ENCODE measurements at regions not wholly inside any gene's neighbourhood (a gene's known extent, or its start where the extent isn't known, plus 50 kb on each side); places are given as distances from the start of the nearest gene placed in this dataset.
A peak's percentile ranks its signal among the peaks of the same experiment; 100 is the strongest.

DNA sequence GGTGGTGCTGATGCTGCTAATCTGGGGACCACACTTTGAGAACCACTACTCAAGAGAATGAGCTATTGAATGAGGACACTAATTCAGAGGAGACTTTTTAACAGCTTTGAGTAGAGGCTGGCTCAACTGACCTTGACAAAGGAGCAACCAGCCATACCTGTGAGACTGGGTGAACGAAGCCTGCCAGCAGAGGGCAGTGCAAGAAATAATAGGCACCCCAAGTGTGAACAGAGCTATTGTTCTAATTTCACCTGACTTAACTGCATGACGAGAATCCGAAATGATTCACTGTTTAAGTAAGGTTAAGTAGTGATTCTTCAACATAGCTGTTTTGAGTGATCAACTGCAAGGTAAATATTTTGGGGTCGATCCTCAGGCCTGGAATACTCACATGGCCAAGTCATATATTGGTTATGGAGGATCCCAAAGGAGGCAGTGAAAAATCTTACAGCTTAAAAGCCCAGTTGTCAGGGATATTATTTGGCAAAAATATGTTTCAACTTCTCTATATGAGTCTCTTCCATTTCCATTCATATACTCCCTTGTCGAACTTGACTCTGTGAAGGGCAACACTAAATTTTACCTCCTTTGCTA lies 550.5 kb upstream of the MARCKS start:
- Mint-ChIP-seq H3K4me1 (ENCODE audit: low read depth, unreplicated experiment) (no peaks in the 10 kb centered on the region), H3K9me3 (ENCODE audit: unreplicated experiment) (no peaks in the 10 kb centered on the region), H3K27me3 (ENCODE audit: low read depth, unreplicated experiment) (no peaks in the 10 kb centered on the region), H3K27ac (ENCODE audit: unreplicated experiment) (no peak overlapping the region), H3K36me3 (ENCODE audit: low read depth, unreplicated experiment) (no peaks in the 10 kb centered on the region), H3K4me3 (ENCODE audit: unreplicated experiment) (no peak overlapping the region)
- no peak for TF ChIP-seq EZH2 (IDR thresholded peaks at IDR 0.05; ENCODE audit: insufficient read depth, low read length)
- TF ChIP-seq, protein P1, sequence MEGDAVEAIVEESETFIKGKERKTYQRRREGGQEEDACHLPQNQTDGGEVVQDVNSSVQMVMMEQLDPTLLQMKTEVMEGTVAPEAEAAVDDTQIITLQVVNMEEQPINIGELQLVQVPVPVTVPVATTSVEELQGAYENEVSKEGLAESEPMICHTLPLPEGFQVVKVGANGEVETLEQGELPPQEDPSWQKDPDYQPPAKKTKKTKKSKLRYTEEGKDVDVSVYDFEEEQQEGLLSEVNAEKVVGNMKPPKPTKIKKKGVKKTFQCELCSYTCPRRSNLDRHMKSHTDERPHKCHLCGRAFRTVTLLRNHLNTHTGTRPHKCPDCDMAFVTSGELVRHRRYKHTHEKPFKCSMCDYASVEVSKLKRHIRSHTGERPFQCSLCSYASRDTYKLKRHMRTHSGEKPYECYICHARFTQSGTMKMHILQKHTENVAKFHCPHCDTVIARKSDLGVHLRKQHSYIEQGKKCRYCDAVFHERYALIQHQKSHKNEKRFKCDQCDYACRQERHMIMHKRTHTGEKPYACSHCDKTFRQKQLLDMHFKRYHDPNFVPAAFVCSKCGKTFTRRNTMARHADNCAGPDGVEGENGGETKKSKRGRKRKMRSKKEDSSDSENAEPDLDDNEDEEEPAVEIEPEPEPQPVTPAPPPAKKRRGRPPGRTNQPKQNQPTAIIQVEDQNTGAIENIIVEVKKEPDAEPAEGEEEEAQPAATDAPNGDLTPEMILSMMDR (IDR thresholded peaks at IDR 0.05; ENCODE audit: insufficient read depth, low read depth, low read length): peak; percentile 26
- Histone ChIP-seq H3K27ac (ENCODE audit: low read depth, low read length) (no peak overlapping the region), H3K9ac (ENCODE audit: low read length) (no peak overlapping the region), H3K36me3 (ENCODE audit: insufficient read depth, low read length) (no peaks in the 10 kb centered on the region), H3K4me1 (ENCODE audit: insufficient read depth, low read length) (no peaks in the 10 kb centered on the region), H3K79me2 (ENCODE audit: insufficient read depth, low read length) (no peaks in the 10 kb centered on the region), H3K27me3 (ENCODE audit: insufficient read depth, low read length) (no peaks in the 10 kb centered on the region), H2AFZ (ENCODE audit: low read depth, low read length) (no peak overlapping the region), H3K4me2 (ENCODE audit: low read length) (no peak overlapping the region), H3K4me3 (ENCODE audit: insufficient read depth, low read depth, low read length) (no peak overlapping the region), H3K9me3 (ENCODE audit: insufficient read depth, low read depth, low read length) (no peaks in the 10 kb centered on the region), H4K20me1 (ENCODE audit: insufficient read depth, low read length) (no peaks in the 10 kb centered on the region)
- no peak for DNase-seq (ENCODE audit: low read depth)
- FAIRE-seq: no peak

DNA sequence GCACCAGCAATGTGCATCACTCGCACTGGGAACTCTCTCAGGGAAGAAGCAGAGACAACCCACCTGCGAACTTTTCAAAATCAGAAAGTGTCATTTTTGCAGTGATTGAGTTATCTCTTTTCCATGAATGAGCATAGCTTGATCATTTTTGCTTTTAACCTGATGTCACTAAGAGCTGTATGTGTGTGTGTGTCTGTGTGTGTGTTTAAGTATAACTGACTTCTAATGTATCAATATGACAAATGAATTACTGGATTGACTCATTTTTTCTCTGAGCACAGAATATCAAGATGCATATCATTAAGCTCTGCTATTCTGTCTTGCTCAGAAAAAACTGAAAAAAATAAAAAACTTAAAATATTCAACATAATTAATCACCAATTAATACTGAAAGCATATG lies 548.9 kb upstream of the MARCKS start:
- H3K9me3 Mint-ChIP-seq (ENCODE audit: unreplicated experiment): no peaks in the 10 kb centered on the region
- no peaks in the 10 kb centered on the region for H3K4me1 Mint-ChIP-seq (ENCODE audit: low read depth, unreplicated experiment)
- Histone ChIP-seq H4K20me1 (ENCODE audit: insufficient read depth, low read length) (no peaks in the 10 kb centered on the region), H3K9ac (ENCODE audit: low read length) (no peak overlapping the region), H3K9me3 (ENCODE audit: insufficient read depth, low read depth, low read length) (no peaks in the 10 kb centered on the region), H3K79me2 (ENCODE audit: insufficient read depth, low read length) (no peaks in the 10 kb centered on the region), H3K27ac (ENCODE audit: low read depth, low read length) (no peak overlapping the region), H3K36me3 (ENCODE audit: insufficient read depth, low read length) (no peaks in the 10 kb centered on the region), H3K4me3 (ENCODE audit: insufficient read depth, low read depth, low read length) (no peak overlapping the region), H2AFZ (ENCODE audit: low read depth, low read length) (no peak overlapping the region), H3K27me3 (ENCODE audit: insufficient read depth, low read length) (no peaks in the 10 kb centered on the region), H3K4me1 (ENCODE audit: insufficient read depth, low read length) (no peaks in the 10 kb centered on the region), H3K4me2 (ENCODE audit: low read length) (no peak overlapping the region)
- H3K27me3 Mint-ChIP-seq (ENCODE audit: low read depth, unreplicated experiment): no peaks in the 10 kb centered on the region
- FAIRE-seq (no peak), DNase-seq (ENCODE audit: low read depth) (no peak)
- H3K36me3 Mint-ChIP-seq (ENCODE audit: low read depth, unreplicated experiment): no peaks in the 10 kb centered on the region
- no peak overlapping the region for H3K27ac Mint-ChIP-seq (ENCODE audit: unreplicated experiment)
- TF ChIP-seq EZH2 (IDR thresholded peaks at IDR 0.05; ENCODE audit: insufficient read depth, low read length): no peak
- TF ChIP-seq, protein P1 (IDR thresholded peaks at IDR 0.05; ENCODE audit: insufficient read depth, low read depth, low read length): no peak
- no peak overlapping the region for H3K4me3 Mint-ChIP-seq (ENCODE audit: unreplicated experiment)

GRCh38 chr6:113313841-113314240 lies 543.3 kb upstream of the MARCKS start:
- H3K36me3 Mint-ChIP-seq (ENCODE audit: low read depth, unreplicated experiment): no peaks in the 10 kb centered on the region
- no peaks in the 10 kb centered on the region for H3K79me2 ChIP-seq (ENCODE audit: insufficient read depth, low read length)
- no peaks in the 10 kb centered on the region for H3K9me3 ChIP-seq (ENCODE audit: insufficient read depth, low read depth, low read length)
- H3K4me3 ChIP-seq (ENCODE audit: insufficient read depth, low read depth, low read length): no peak overlapping the region
- no peaks in the 10 kb centered on the region for H3K27me3 Mint-ChIP-seq (ENCODE audit: low read depth, unreplicated experiment)
- no peak for FAIRE-seq
- H2AFZ ChIP-seq (ENCODE audit: low read depth, low read length): no peak overlapping the region
- H3K27ac Mint-ChIP-seq (ENCODE audit: unreplicated experiment): no peak overlapping the region
- DNase-seq (ENCODE audit: low read depth): no peak
- H3K36me3 ChIP-seq (ENCODE audit: insufficient read depth, low read length): no peaks in the 10 kb centered on the region
- no peak overlapping the region for H3K27ac ChIP-seq (ENCODE audit: low read depth, low read length)
- no peak overlapping the region for H3K4me2 ChIP-seq (ENCODE audit: low read length)
- H3K4me3 Mint-ChIP-seq (ENCODE audit: unreplicated experiment): no peak overlapping the region
- no peak for TF ChIP-seq EZH2 (IDR thresholded peaks at IDR 0.05; ENCODE audit: insufficient read depth, low read length)
- H3K27me3 ChIP-seq (ENCODE audit: insufficient read depth, low read length): no peaks in the 10 kb centered on the region
- no peak overlapping the region for H3K9ac ChIP-seq (ENCODE audit: low read length)
- peaks cover 7% of the 10 kb centered on the region for H3K4me1 Mint-ChIP-seq (ENCODE audit: low read depth, unreplicated experiment)
- H3K4me1 ChIP-seq (ENCODE audit: insufficient read depth, low read length): peaks cover 10% of the 10 kb centered on the region
- no peaks in the 10 kb centered on the region for H4K20me1 ChIP-seq (ENCODE audit: insufficient read depth, low read length)
- no peaks in the 10 kb centered on the region for H3K9me3 Mint-ChIP-seq (ENCODE audit: unreplicated experiment)
